ENCODE measurements at regions not wholly inside any gene's neighbourhood (a gene's known extent, or its start where the extent isn't known, plus 50 kb on each side); places are given as distances from the start of the nearest gene placed in this dataset.

GRCh38 chr6:21895555-21895954 is 302.0 kb downstream of the SOX4 start:
- no peak for DNase-seq (ENCODE audit: low read depth)
- TF ChIP-seq CTCF (IDR thresholded peaks at IDR 0.05; ENCODE audit: insufficient read depth, low read length, poor library complexity, severe bottlenecking): no peak
- Histone ChIP-seq H3K27me3 (ENCODE audit: control insufficient read depth, insufficient read depth, low read length) (no peaks in the 10 kb centered on the region), H3K36me3 (ENCODE audit: control insufficient read depth, insufficient read depth, low read length) (no peaks in the 10 kb centered on the region), H3K4me3 (ENCODE audit: low read depth, low read length) (no peak overlapping the region)

GRCh38 chr6:21898107-21898796 is 304.7 kb downstream of the SOX4 start:
- no peak for DNase-seq (ENCODE audit: low read depth)
- Histone ChIP-seq H3K4me3 (ENCODE audit: low read depth, low read length) (no peak overlapping the region), H3K36me3 (ENCODE audit: control insufficient read depth, insufficient read depth, low read length) (no peaks in the 10 kb centered on the region), H3K27me3 (ENCODE audit: control insufficient read depth, insufficient read depth, low read length) (no peaks in the 10 kb centered on the region)
- no peak for TF ChIP-seq CTCF (IDR thresholded peaks at IDR 0.05; ENCODE audit: insufficient read depth, low read length, poor library complexity, severe bottlenecking)

GRCh38 chr6:21899708-21900107 is 306.2 kb downstream of the SOX4 start:
- TF ChIP-seq CTCF (IDR thresholded peaks at IDR 0.05; ENCODE audit: insufficient read depth, low read length, poor library complexity, severe bottlenecking): no peak
- H3K4me3 ChIP-seq (ENCODE audit: low read depth, low read length): no peak overlapping the region
- H3K36me3 ChIP-seq (ENCODE audit: control insufficient read depth, insufficient read depth, low read length): no peaks in the 10 kb centered on the region
- no peak for DNase-seq (ENCODE audit: low read depth)
- H3K27me3 ChIP-seq (ENCODE audit: control insufficient read depth, insufficient read depth, low read length): no peaks in the 10 kb centered on the region

GRCh38 chr6:21900730-21901129 is 307.2 kb downstream of the SOX4 start:
- DNase-seq (ENCODE audit: low read depth): no peak
- Histone ChIP-seq H3K4me3 (ENCODE audit: low read depth, low read length) (no peak overlapping the region), H3K27me3 (ENCODE audit: control insufficient read depth, insufficient read depth, low read length) (no peaks in the 10 kb centered on the region), H3K36me3 (ENCODE audit: control insufficient read depth, insufficient read depth, low read length) (no peaks in the 10 kb centered on the region)
- TF ChIP-seq CTCF (IDR thresholded peaks at IDR 0.05; ENCODE audit: insufficient read depth, low read length, poor library complexity, severe bottlenecking): no peak

GRCh38 chr6:21902628-21903169 is 309.1 kb downstream of the SOX4 start:
- Histone ChIP-seq H3K27me3 (ENCODE audit: control insufficient read depth, insufficient read depth, low read length) (no peaks in the 10 kb centered on the region), H3K4me3 (ENCODE audit: low read depth, low read length) (no peak overlapping the region), H3K36me3 (ENCODE audit: control insufficient read depth, insufficient read depth, low read length) (no peaks in the 10 kb centered on the region)
- DNase-seq (ENCODE audit: low read depth): no peak
- no peak for TF ChIP-seq CTCF (IDR thresholded peaks at IDR 0.05; ENCODE audit: insufficient read depth, low read length, poor library complexity, severe bottlenecking)

GRCh38 chr6:21905531-21905930 is 312.0 kb downstream of the SOX4 start:
- Histone ChIP-seq H3K4me3 (ENCODE audit: low read depth, low read length) (no peak overlapping the region), H3K36me3 (ENCODE audit: control insufficient read depth, insufficient read depth, low read length) (no peaks in the 10 kb centered on the region), H3K27me3 (ENCODE audit: control insufficient read depth, insufficient read depth, low read length) (no peaks in the 10 kb centered on the region)
- DNase-seq (ENCODE audit: low read depth): no peak
- no peak for TF ChIP-seq CTCF (IDR thresholded peaks at IDR 0.05; ENCODE audit: insufficient read depth, low read length, poor library complexity, severe bottlenecking)
